Cardiac septum (tissue), 1 donor: ENCODE measurements at regions not wholly inside any gene's neighbourhood (a gene's known extent, or its start where the extent isn't known, plus 50 kb on each side); places are given as distances from the start of the nearest gene placed in this dataset.

Experiments used
- DNase-seq: peaks from one replicate; pipeline ENCODE4 v3.0.0-alpha.2; 2020; ENCODE audit warnings: low spot score
- intact Hi-C: fragments of 100-400 bp; cut with DNase I; formaldehyde crosslinking; loops from one replicate; pipeline ENCODE4 v1.14.0; 2022
- donor health status: DM: no; HTN: no; CAD: no.

DNA sequence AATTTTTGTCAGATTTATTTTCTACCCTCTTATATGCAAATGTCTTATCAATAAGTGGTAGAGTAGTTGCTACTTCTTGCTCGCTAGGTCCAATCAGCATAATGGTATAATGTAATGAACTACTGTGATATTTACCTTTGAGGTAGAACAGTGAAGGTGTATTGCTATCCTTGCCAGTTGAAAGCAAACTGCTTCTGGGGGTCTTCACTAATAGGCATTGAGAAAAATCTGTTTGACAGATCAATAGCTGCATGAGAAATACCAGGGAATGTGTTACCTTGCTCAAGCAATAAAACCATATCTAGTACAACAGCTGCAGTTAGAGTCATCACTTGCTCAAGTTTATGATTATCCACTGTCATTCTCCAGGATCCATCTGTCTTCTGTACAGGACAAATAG is 50.1 kb upstream of the EFEMP1 start:
- intact Hi-C loops, result no loop called here
- no peak for DNase-seq

DNA sequence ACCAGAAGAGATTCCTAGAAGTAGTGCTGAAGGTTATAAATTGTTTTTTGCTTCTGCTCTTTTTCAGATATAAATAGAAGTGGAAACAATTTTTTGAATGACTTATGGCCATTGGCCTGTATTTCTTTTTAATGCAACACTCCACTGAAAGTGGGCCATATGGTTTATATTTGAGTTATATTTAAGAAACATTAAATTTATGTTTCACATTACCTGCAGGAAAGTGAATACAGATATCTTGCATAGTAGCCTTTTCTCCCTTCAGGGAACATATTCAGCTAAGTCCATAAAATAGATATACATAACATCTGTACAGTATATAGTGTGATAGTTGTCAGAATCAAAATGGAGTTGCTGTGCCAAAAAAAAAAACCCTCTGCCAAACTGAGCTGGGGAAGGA is 53.1 kb upstream of the EFEMP1 start:
- intact Hi-C loops, result no loop called here
- no peak for DNase-seq

DNA sequence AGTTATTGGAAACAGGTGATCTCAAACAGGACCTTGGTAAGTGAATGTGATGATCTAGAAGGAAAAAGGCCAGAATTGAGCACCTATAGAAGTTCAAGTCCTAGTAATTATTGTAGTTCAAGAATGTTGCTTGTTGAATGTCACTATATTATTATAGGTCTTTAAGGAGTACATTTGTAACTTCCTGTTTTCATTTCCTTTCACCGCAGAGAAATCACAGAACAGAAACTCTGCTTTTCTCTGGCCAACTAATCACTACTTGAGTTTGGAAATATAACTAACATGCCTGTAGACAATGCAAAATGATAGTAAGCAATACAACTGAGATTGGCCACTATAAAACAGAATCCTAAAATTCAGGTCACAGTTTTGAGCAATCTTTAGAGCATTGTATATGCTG is 61.8 kb upstream of the EFEMP1 start:
- intact Hi-C loops, result no loop called here
- no peak for DNase-seq

DNA sequence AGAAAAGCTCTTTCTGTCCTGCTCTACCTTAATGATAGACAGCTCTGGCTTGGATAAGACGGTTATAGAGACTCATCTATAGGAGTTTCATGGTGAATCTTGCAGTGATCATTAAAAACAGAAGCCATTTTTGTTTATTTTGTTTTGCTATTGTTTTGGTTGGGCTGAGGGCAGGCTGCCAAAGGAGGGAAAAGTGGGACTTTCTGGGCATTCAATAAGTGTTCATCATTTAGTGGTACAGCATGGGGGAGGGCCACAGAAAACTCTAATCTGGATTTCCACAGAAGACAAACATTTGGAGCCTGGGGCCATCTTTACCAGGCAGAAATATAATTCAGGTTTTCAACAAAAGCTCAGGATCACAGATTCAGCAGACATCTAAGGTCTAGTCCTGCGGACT is 62.4 kb upstream of the EFEMP1 start:
- intact Hi-C loops, result no loop called here
- DNase-seq, result no peak

DNA sequence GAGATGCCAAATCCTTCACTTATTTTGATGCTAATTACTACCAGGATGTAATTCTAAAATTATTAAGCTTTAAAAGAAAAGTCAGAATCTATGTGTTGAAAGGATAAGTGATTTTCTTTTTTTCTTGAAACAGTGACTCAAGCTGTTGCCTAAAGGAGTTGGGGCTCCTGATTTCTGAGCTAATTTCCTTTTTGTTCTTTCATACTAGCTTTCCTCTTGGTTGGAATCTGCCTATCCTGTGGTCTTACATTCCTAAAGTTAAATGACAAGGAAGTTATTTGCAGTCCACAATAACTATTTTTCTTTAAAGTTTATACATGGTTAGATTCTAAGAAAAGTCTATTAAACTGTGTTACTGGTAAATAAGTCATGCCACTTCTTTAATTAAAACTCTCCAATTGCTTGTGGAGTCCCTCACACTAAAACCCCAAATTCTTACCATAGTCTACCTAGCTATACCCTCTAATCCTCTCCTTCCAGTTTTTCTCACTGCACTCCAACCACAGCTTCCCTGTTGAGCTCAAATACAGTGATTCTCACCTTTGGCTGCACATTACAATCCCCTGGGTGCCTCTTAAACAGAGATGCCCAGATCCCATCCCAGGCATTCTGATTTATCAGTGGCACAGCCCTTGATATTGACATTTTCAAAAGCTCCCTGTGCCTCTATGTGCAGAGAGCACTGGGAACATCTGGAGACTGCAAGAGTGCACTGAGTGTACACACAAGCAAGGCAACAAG is 63.3 kb upstream of the EFEMP1 start:
- intact Hi-C loops, result no loop called here
- no peak for DNase-seq

DNA sequence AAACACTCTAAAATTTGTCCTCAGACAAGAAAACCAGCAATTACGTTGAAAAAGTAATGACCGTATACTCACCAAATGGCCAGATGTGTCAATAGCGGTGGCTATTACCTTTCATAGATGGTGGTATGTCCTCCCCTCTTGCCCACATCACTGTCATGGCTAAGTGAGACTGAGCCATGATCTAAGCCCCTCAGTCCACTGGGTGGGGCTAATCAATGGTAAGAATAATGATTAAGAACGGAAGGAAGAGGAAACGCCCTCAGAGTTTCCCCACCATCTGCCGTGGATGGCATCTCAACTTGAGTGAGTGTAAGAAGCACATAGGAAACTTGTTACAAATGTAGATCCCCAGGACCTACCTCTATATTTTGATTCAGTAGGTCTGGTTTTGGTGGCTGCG is 65.8 kb upstream of the EFEMP1 start:
- intact Hi-C loops, result no loop called here
- DNase-seq, result no peak

DNA sequence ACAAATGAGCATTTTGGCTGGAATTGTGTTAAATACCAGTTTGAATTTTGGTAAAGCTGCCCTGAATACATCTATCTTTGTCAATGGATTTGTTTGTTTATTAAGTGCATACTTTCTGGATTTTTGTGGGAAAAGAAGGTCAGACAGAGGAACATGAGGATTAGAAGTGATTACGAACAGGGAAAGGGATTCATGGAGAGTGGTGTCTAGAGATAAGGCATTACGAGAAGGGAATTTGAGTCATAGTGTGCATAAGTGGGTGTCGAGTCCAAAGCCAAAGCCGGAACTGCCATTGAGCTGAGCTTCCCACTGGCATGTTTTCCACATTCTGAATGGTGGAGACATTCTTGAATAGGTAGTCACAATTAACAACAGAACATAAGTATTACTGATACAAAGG is 68.9 kb upstream of the EFEMP1 start:
- DNase-seq, result no peak
- intact Hi-C loops, result loop anchor here (5.0 kb wide), 1 partner anchor 105 kb away; no protein-coding TSS in a partner anchor

DNA sequence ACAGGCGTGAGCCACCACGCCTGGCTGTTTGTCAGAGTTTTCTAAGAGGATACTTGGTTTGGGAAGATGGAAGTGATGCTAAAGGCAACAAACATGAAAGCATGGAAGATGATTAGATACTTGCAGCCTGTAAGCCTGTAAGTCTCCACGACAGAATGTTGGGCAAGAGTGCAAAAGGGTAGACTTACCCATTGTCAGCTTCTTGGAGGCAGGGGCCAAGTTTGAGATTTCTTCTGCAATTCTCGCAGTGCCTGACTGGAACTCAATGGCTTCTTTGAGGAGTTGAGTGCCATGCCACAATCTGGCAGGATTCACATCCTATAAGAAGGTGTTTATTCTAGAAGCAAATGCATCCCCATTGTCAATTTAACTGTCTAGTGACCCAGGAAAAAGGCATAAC is 70.1 kb upstream of the EFEMP1 start:
- no peak for DNase-seq
- intact Hi-C loops, result loop anchor here (5.0 kb wide), 1 partner anchor 106 kb away; no protein-coding TSS in a partner anchor

DNA sequence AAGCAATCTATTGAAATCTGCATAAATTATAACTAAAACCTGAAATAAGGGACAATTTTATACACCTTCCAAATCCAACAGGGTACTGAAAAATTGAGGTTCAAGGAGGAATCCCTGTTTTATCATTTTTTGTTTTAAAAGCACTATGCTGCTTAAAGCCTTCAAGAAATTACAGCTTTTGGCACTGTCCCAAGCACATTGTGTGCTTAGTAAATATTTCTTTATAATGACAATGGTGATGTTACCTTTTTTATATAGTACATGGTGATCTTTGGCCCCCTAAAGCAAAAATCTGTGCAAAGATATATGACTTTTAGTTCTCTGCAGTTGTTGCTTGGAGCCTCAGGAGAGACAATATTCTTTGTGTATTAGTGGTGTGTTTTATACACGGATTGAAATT is 71.6 kb upstream of the EFEMP1 start:
- no peak for DNase-seq
- intact Hi-C loops, result no loop called here

DNA sequence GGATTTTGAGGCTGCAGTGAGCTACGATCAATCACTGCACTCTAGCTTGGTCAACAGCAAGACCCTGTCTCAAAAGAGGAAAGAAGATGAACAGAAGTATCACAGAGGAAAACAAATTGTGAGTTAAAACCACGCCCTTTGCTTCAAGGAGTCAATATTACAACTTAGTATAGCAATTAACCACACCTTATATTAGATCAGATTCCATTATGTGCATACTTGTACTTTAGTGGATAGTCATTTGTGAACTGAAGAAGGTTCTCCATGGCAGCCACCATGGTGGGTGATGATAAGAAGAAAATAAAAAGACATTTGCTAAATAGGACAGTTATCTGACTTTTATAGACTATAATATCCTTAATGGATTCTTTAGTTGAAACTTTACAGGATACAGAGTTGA is 72.3 kb upstream of the EFEMP1 start:
- intact Hi-C loops, result no loop called here
- no peak for DNase-seq

DNA sequence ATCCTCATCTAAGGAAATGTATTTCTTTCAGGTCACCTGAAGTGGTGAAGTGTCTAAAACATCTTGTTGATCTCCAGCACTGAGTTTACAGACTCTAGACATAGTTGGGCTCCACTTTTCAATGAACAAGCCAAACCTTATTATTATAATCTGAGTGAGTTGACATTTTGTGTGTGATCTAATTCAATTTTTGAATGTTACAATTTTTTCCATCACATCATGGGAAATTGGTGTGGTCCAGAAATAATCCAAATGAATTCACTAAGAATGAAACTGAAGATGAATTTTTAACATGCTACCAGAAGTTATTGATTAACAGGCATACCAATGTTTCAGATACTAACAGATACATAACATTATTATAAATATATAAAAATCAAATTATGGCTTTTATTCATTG is 75.6 kb upstream of the EFEMP1 start:
- intact Hi-C loops, result no loop called here
- DNase-seq, result no peak

DNA sequence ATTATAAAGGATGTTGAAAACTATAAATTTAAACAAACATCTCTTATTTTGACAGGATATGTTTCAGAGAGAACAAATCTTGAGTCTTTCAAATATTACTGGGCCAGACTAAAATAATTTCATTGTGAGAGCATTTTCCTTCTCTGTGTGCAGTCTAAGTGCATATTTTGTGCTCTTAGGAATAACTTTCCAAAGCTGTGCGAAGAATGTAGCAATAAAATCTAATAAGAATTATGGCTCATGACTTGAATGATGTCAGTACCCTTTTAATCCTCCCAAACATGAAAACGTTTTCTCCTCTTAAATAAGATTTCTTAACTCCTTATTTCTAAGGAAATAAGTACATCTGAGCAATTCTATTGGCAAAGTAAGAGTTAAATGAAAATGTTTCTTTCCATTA is 76.2 kb upstream of the EFEMP1 start:
- DNase-seq, result no peak
- intact Hi-C loops, result no loop called here

DNA sequence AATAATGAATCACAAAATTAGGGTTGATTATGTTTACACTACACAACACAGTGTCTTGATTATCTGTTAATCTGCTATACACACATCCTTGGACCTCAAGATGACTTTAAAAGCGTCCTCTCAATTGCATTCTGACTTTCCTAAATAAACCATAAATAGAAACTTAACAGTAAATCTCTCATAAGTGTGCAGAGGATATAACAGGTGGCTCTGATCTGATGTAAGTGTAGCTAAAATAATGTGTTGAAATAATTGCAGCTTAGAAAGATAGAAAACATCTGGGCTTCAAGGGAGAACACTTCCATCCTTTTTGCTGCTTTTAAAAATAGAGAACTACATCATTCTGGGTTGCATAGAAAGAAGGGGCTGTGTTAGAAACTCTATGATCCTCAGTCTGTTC is 78.4 kb upstream of the EFEMP1 start:
- DNase-seq, result no peak
- intact Hi-C loops, result no loop called here

DNA sequence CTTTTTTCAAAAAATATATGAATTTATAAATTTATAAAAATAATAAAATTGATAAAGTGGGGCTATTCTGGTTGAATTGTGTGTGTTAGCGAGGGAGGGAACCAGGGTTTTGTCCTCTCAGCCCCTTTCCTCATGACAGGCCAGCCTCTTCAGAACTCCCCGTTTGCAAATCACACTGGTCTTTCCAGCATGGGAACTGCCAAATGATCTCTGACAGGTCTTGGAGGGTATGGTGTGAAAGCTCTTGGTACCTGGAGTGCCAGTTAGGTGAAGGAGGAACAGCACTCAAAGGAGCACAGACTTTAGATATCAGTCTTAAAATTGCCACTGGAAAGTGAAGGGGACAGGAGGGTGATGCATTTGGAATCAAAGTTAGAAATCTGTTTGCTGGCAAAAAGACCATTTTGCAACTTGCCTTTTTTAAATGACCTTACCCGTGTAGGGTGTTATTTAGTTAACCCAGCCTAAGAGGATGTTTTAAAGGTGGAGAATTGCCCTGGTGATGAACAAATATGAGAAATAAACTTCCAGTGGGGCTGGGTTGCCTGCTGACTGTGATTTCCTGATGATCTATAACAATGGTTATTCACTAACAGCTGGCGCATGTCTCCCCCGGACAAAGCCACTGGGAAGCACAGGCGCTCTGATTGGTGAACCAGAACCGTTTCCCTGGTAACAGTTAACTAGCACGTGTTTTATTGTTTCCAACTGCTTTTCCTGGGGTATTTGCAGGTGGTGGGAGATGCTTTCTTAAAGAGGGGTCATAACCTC is 85.3 kb upstream of the EFEMP1 start:
- DNase-seq, result no peak
- intact Hi-C loops, result loop anchor here (5.0 kb wide), 1 partner anchor 232 kb away; no protein-coding TSS in a partner anchor

DNA sequence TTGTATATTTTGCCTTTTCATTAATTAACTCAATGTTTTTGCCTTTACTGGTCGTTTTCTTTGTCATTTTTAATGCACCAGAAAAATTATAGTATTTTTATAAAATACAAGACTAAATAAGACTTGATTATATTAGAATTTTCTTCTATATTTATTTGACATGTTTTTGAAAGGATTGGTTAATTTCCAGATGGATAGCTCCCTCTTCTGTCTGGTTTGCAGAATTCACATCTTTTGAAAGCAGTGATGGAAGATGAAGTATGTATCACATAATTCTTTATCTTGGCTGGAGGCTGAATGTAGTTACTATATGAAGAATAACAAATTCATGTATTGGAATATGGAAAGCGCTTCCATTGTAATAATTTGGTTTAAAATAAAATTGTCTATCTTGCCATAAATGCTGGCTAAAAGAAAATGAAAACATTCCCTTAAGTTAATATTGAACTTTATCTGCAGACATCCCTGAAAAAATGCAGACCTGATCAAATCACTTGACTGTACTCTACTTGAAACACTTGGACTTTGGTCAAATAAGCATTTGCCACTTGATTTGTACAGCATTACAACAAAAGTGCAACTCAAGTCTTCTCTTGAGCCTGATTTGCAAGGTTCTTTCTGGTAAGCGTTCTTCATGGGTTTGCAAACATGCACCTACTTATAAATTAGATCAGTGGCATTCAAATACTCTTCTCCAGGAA is 86.3 kb upstream of the EFEMP1 start:
- DNase-seq, result no peak
- intact Hi-C loops, result loop anchor here (5.0 kb wide), 2 partner anchors 233 to 293 kb away; no protein-coding TSS in a partner anchor

DNA sequence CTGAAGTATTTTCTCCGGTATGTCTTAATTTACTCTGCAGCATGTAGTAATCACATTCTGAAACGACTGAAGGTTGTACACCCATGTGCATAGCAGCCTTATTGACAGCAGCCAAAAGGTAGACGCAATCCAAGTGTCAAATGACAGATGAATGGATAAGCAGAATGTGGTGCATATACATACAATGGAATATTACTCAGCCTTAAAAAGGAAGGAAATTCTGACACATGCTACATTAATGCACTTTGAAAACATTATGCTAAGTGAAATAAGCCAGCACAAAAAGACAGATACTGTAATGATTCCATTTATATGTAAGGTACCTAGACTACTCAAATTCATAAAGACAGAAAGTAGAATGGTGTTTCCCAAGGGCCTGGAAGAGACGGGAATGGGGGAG is 88.0 kb upstream of the EFEMP1 start:
- intact Hi-C loops, result loop anchor here (5.0 kb wide), 1 partner anchor 294 kb away; no protein-coding TSS in a partner anchor

DNA sequence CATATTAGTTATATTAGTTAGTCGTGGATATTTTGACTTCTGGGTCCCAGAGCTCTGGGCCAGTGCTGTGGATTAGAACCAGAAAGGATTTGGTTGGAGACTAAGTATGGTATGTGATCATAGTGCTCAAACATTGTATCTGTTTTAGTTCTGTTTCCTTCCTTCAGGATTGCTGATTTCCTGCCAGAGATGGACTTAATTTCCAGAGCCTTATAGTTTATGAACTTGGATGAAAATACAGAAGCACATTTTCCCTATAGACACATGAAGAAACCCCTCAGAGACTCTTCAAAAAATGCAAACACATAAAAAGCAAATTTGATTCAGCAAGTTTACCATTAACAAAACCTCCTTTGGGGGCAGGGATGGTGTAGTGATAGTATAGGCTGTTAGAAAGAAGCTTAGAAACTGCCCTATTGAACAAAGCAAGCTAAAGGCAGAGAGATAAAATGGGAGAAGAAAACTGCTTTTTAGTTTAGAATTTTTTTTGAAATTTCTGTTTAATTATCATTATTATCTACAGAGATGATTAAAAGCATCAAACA is 88.7 kb upstream of the EFEMP1 start:
- no peak for DNase-seq
- intact Hi-C loops, result loop anchor here (5.0 kb wide), 1 partner anchor 295 kb away; no protein-coding TSS in a partner anchor

More for the DNA sequence above, 88.0 kb upstream of the EFEMP1 start:
- no peak for DNase-seq

DNA sequence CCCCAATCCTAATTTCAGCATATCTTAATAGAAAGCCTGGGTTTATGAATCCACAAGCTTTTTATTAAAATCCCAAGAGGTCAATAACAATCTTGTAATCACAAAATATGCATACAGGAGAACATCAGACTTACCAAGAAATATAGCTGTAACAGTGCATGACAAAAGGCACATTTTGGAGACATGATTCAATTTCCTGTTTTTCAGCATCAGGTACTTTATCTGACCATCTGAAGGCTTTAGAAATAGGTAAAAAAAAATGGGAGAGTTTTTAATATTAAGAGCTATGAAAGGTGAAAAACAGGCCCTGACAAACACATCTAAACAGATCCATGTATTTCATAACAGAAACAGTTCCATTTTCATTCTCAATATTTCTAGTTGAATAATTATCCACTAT is 89.9 kb upstream of the EFEMP1 start:
- intact Hi-C loops, result loop anchor here (5.0 kb wide), 1 partner anchor 296 kb away; no protein-coding TSS in a partner anchor
- DNase-seq, result no peak

DNA sequence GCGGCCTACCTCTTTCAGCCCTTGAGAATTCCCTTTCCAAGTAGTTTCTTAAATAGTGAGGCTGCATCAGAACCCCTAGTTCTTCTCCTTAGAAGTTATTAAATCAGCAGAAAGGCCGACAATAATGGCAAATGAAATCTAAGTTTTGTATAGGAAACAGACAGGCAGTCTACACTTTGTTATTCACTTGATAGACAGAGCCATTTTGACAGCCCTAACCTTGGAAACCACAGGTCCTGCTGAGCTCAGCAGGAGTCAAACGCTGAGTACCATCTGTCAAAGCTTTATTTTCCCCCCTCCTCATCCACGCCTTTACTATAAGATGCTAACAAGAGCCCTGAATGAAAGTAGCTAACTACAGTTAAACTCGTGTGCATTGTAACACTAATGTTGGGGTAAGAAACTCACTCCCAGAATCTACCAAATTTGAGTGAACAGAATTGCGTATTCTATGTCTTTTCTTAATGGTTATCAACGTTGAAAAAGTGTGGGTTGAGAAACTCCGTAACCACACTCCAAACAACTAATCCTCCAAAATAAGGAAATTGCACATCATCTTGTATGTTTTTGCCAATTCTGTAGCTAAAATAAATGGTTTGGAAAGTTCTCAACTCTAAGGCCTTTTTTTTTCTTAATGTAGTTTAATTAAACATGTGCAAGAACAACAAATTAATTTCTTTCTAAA is 90.6 kb upstream of the EFEMP1 start:
- no peak for DNase-seq
- intact Hi-C loops, result loop anchor here (5.0 kb wide), 1 partner anchor 297 kb away; no protein-coding TSS in a partner anchor
